ENCODE measurements at regions not wholly inside any gene's neighbourhood (a gene's known extent, or its start where the extent isn't known, plus 50 kb on each side); places are given as distances from the start of the nearest gene placed in this dataset.

DNA sequence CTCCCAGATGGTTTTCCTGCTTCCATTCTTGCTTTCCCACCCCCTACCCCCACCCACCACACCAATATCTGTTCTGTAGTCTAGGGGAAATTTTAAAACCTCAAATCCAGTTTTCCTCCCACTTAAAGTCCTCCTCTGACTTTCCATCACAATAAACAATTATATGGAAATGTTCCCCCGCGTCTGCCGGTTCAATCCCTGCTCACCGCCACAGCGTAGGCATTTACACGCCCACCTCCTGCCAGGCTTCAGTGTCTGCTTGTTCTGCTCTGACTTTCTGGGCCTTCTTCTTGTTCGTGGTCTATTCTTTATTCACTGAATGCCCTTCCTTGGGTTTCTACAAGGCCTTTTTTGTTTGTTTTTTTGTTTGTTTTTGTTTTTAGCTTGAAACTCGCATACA is 633.0 kb upstream of the MKI67 start:
- TF ChIP-seq CREM (IDR thresholded peaks at IDR 0.05; ENCODE audit: low read depth) (no peak), HNRNPK (IDR thresholded peaks at IDR 0.05; ENCODE audit: low read depth, low read length, poor library complexity, severe bottlenecking) (no peak), C11orf30 (IDR thresholded peaks at IDR 0.05; ENCODE audit: low read depth) (no peak), SMARCA5 (IDR thresholded peaks at IDR 0.05) (no peak), ZC3H11A (IDR thresholded peaks at IDR 0.05; ENCODE audit: low read depth, low read length) (no peak), HDGF (IDR thresholded peaks at IDR 0.05) (no peak), NRF1 (conservative IDR thresholded peaks at IDR 0.05 in 1 of 2, IDR thresholded peaks at IDR 0.05 in 1 of 2) (no peak)
- TF ChIP-seq, protein P1, sequence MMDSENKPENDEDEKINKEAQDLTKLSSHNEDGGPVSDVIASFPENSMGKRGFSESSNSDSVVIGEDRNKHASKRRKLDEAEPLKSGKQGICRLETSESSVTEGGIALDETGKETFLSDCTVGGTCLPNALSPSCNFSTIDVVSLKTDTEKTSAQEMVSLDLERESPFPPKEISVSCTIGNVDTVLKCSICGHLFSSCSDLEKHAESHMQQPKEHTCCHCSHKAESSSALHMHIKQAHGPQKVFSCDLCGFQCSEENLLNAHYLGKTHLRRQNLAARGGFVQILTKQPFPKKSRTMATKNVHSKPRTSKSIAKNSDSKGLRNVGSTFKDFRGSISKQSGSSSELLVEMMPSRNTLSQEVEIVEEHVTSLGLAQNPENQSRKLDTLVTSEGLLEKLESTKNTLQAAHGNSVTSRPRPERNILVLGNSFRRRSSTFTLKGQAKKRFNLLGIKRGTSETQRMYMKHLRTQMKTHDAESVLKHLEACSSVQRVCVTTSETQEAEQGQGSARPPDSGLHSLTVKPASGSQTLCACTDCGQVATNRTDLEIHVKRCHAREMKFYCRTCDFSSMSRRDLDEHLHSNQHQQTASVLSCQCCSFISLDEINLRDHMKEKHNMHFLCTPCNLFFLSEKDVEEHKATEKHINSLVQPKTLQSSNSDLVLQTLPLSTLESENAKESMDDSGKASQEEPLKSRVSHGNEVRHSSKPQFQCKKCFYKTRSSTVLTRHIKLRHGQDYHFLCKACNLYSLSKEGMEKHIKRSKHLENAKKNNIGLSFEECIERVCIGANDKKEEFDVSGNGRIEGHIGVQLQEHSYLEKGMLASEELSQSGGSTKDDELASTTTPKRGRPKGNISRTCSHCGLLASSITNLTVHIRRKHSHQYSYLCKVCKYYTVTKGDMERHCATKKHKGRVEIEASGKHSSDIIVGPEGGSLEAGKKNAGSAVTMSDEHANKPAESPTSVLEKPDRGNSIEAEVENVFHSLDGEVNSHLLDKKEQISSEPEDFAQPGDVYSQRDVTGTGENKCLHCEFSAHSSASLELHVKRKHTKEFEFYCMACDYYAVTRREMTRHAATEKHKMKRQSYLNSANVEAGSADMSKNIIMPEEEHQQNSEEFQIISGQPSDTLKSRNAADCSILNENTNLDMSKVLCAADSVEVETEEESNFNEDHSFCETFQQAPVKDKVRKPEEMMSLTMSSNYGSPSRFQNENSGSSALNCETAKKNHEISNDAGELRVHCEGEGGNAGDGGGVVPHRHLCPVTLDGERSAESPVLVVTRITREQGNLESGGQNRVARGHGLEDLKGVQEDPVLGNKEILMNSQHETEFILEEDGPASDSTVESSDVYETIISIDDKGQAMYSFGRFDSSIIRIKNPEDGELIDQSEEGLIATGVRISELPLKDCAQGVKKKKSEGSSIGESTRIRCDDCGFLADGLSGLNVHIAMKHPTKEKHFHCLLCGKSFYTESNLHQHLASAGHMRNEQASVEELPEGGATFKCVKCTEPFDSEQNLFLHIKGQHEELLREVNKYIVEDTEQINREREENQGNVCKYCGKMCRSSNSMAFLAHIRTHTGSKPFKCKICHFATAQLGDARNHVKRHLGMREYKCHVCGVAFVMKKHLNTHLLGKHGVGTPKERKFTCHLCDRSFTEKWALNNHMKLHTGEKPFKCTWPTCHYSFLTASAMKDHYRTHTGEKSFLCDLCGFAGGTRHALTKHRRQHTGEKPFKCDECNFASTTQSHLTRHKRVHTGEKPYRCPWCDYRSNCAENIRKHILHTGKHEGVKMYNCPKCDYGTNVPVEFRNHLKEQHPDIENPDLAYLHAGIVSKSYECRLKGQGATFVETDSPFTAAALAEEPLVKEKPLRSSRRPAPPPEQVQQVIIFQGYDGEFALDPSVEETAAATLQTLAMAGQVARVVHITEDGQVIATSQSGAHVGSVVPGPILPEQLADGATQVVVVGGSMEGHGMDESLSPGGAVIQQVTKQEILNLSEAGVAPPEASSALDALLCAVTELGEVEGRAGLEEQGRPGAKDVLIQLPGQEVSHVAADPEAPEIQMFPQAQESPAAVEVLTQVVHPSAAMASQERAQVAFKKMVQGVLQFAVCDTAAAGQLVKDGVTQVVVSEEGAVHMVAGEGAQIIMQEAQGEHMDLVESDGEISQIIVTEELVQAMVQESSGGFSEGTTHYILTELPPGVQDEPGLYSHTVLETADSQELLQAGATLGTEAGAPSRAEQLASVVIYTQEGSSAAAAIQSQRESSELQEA (IDR thresholded peaks at IDR 0.05; ENCODE audit: low read depth) = no peak
- TF ChIP-seq, protein P2, sequence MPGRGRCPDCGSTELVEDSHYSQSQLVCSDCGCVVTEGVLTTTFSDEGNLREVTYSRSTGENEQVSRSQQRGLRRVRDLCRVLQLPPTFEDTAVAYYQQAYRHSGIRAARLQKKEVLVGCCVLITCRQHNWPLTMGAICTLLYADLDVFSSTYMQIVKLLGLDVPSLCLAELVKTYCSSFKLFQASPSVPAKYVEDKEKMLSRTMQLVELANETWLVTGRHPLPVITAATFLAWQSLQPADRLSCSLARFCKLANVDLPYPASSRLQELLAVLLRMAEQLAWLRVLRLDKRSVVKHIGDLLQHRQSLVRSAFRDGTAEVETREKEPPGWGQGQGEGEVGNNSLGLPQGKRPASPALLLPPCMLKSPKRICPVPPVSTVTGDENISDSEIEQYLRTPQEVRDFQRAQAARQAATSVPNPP (IDR thresholded peaks at IDR 0.05; ENCODE audit: borderline replicate concordance, insufficient read depth, insufficient read length) = no peak
- TF ChIP-seq, protein P3, sequence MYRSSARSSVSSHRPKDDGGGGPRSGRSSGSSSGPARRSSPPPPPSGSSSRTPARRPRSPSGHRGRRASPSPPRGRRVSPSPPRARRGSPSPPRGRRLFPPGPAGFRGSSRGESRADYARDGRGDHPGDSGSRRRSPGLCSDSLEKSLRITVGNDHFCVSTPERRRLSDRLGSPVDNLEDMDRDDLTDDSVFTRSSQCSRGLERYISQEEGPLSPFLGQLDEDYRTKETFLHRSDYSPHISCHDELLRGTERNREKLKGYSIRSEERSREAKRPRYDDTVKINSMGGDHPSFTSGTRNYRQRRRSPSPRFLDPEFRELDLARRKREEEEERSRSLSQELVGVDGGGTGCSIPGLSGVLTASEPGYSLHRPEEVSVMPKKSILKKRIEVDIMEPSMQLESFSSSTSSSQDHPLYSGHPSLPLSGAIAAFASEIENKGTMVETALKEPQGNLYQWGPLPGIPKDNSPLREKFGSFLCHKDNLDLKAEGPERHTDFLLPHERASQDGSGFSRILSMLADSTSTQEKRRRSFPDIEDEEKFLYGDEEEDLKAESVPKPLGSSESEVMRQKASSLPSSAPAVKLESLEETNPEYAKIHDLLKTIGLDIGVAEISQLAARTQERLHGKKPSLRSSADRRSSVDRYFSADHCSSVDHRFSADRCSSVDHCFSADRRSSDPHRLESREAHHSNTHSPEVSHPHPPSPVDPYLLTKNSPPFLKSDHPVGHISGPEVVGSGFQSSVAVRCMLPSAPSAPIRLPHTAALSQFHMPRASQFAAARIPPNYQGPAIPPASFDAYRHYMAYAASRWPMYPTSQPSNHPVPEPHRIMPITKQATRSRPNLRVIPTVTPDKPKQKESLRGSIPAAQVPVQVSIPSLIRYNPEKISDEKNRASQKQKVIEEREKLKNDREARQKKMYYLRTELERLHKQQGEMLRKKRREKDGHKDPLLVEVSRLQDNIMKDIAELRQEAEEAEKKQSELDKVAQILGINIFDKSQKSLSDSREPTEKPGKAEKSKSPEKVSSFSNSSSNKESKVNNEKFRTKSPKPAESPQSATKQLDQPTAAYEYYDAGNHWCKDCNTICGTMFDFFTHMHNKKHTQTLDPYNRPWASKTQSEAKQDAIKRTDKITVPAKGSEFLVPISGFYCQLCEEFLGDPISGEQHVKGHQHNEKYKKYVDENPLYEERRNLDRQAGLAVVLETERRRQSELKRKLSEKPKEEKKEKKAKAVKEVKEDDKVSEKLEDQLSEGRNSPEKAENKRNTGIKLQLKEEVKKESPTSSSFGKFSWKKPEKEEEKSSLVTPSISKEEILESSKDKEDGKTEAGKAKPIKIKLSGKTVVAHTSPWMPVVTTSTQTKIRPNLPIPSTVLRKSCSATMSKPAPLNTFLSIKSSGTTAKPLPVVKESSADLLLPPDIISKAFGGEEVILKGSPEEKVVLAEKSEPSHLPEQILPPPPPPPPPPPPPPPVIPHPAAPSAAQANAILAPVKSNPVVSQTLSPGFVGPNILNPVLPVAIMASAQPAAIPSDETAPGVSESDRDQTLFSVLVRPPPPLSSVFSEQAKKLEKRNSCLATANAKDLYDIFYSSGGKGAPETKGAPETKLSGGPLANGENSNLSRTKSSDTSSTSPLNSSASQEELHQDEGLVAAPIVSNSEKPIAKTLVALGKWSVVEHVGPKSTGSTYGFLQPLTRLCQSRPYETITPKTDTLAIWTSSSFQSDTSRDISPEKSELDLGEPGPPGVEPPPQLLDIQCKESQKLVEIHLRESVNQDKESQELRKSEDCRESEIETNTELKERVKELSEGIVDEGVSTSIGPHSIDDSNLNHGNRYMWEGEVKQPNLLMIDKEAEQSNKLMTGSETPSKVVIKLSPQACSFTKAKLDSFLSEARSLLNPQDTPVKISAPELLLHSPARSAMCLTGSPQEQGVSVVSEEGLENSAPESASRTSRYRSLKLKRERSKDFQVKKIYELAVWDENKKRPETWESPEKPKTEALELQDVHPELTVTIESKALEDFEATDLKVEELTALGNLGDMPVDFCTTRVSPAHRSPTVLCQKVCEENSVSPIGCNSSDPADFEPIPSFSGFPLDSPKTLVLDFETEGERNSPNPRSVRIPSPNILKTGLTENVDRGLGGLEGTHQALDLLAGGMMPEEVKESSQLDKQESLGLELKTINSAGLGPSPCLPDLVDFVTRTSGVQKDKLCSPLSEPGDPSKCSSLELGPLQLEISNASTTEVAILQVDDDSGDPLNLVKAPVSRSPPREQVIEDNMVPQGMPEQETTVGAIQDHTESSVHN (IDR thresholded peaks at IDR 0.05; ENCODE audit: borderline replicate concordance in 1 of 2, low read depth in 1 of 2) = no peak
- TF ChIP-seq, protein P4, sequence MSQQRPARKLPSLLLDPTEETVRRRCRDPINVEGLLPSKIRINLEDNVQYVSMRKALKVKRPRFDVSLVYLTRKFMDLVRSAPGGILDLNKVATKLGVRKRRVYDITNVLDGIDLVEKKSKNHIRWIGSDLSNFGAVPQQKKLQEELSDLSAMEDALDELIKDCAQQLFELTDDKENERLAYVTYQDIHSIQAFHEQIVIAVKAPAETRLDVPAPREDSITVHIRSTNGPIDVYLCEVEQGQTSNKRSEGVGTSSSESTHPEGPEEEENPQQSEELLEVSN (IDR thresholded peaks at IDR 0.05; ENCODE audit: borderline replicate concordance in 1 of 2, extremely low read depth in 1 of 2, insufficient read depth in 1 of 2, insufficient read length in 1 of 2, low read depth in 1 of 2, low read length in 1 of 2, poor library complexity in 1 of 2, severe bottlenecking in 1 of 2) = no peak
- TF ChIP-seq, protein P5, sequence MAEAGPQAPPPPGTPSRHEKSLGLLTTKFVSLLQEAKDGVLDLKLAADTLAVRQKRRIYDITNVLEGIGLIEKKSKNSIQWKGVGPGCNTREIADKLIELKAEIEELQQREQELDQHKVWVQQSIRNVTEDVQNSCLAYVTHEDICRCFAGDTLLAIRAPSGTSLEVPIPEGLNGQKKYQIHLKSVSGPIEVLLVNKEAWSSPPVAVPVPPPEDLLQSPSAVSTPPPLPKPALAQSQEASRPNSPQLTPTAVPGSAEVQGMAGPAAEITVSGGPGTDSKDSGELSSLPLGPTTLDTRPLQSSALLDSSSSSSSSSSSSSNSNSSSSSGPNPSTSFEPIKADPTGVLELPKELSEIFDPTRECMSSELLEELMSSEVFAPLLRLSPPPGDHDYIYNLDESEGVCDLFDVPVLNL (CRISPR knock-in tag; IDR thresholded peaks at IDR 0.05; ENCODE audit: low read depth) = no peak

Measured in K562 (cell line).